Right atrium auricular region (tissue), 2 donors: ENCODE measurements at regions not wholly inside any gene's neighbourhood (a gene's known extent, or its start where the extent isn't known, plus 50 kb on each side); places are given as distances from the start of the nearest gene placed in this dataset.

Experiments used
- DNase-seq: peaks from one replicate; pipeline ENCODE4 v3.0.0-alpha.2; 2019; ENCODE audit warnings: low spot score
- H3K27ac ChIP-seq, 2 donors: fragments of 200-600 bp; sonication (generic); 1 replicate in 1 of 2; 2 replicates in 1 of 2; pipeline ENCODE4 v1.5.1; 2016 to 2019
- H3K27me3 ChIP-seq, 2 donors: fragments of 200-600 bp; sonication (generic); one replicate each; pipeline versions ENCODE4 v1.5.1 to v1.6.0; 2017 to 2019
- H3K36me3 ChIP-seq: fragments of 200-600 bp; sonication (generic); one replicate; pipeline ENCODE4 v1.5.1; 2016
- H3K4me1 ChIP-seq, 2 donors: fragments of 200-600 bp; sonication (generic); one replicate each; pipeline versions ENCODE4 v1.5.1 to v1.6.0; 2017 to 2019
- H3K4me3 ChIP-seq, 2 donors: fragments of 200-600 bp; sonication (generic); 1 replicate in 1 of 2; 2 replicates in 1 of 2; pipeline ENCODE4 v1.5.1; 2017 to 2019; ENCODE audit warnings: mild to moderate bottlenecking in 1 of 2, moderate library complexity in 1 of 2
- H3K9me3 ChIP-seq, 2 donors: fragments of 200-600 bp; sonication (generic); one replicate each; pipeline ENCODE4 v1.5.1; 2019
- TF ChIP-seq, protein P1 (sequence below), 2 donors: fragments of 200-600 bp; sonication (generic); IDR thresholded peaks; one replicate each; pipeline ENCODE4 v1.5.1; 2019; ENCODE audit warnings: antibody characterized with exemption in 2 of 2

GRCh38 chr14:71588576-71589215, 343.5 kb upstream of the RGS6 start:
- no peak overlapping the region for H3K4me3 ChIP-seq
- H3K27ac ChIP-seq = no peak overlapping the region
- no peaks in the 10 kb centered on the region for H3K36me3 ChIP-seq
- H3K4me1 ChIP-seq = peaks cover 0 to 10% of the 10 kb centered on the region in 2 donors
- TF ChIP-seq, protein P1, sequence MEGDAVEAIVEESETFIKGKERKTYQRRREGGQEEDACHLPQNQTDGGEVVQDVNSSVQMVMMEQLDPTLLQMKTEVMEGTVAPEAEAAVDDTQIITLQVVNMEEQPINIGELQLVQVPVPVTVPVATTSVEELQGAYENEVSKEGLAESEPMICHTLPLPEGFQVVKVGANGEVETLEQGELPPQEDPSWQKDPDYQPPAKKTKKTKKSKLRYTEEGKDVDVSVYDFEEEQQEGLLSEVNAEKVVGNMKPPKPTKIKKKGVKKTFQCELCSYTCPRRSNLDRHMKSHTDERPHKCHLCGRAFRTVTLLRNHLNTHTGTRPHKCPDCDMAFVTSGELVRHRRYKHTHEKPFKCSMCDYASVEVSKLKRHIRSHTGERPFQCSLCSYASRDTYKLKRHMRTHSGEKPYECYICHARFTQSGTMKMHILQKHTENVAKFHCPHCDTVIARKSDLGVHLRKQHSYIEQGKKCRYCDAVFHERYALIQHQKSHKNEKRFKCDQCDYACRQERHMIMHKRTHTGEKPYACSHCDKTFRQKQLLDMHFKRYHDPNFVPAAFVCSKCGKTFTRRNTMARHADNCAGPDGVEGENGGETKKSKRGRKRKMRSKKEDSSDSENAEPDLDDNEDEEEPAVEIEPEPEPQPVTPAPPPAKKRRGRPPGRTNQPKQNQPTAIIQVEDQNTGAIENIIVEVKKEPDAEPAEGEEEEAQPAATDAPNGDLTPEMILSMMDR (IDR thresholded peaks at IDR 0.05) = no peak
- H3K27me3 ChIP-seq = no peaks in the 10 kb centered on the region
- no peak for DNase-seq
- H3K9me3 ChIP-seq = no peaks in the 10 kb centered on the region

- DNase-seq = no peak
- no peak overlapping the region for H3K4me3 ChIP-seq
- H3K4me1 ChIP-seq = peaks cover 0 to 10% of the 10 kb centered on the region in 2 donors
- H3K27ac ChIP-seq = no peak overlapping the region
- TF ChIP-seq, protein P1 (IDR thresholded peaks at IDR 0.05) = no peak
- no peaks in the 10 kb centered on the region for H3K36me3 ChIP-seq
- no peaks in the 10 kb centered on the region for H3K27me3 ChIP-seq
- no peaks in the 10 kb centered on the region for H3K9me3 ChIP-seq
Measured at GRCh38 chr14:71589609-71590008, 342.6 kb upstream of the RGS6 start.

GRCh38 chr14:71590131-71590530, 342.1 kb upstream of the RGS6 start:
- TF ChIP-seq, protein P1 (IDR thresholded peaks at IDR 0.05) = no peak
- no peak overlapping the region for H3K4me3 ChIP-seq
- no peak for DNase-seq
- H3K27ac ChIP-seq = no peak overlapping the region
- no peaks in the 10 kb centered on the region for H3K9me3 ChIP-seq
- no peaks in the 10 kb centered on the region for H3K27me3 ChIP-seq
- peaks cover 0 to 10% of the 10 kb centered on the region in 2 donors for H3K4me1 ChIP-seq
- H3K36me3 ChIP-seq = no peaks in the 10 kb centered on the region

GRCh38 chr14:71591231-71591630, 341.0 kb upstream of the RGS6 start:
- Histone ChIP-seq H3K4me1 (peaks cover 0 to 6% of the 10 kb centered on the region in 2 donors), H3K36me3 (no peaks in the 10 kb centered on the region), H3K9me3 (no peaks in the 10 kb centered on the region), H3K27ac (no peak overlapping the region), H3K27me3 (no peaks in the 10 kb centered on the region), H3K4me3 (no peak overlapping the region)
- no peak for DNase-seq
- TF ChIP-seq, protein P1 (IDR thresholded peaks at IDR 0.05) = no peak

GRCh38 chr14:71591929-71592328, 340.3 kb upstream of the RGS6 start:
- H3K27me3 ChIP-seq = no peaks in the 10 kb centered on the region
- TF ChIP-seq, protein P1 (IDR thresholded peaks at IDR 0.05) = no peak
- DNase-seq = no peak
- H3K4me1 ChIP-seq = no peaks in the 10 kb centered on the region
- H3K36me3 ChIP-seq = no peaks in the 10 kb centered on the region
- no peak overlapping the region for H3K27ac ChIP-seq
- no peak overlapping the region for H3K4me3 ChIP-seq
- H3K9me3 ChIP-seq = no peaks in the 10 kb centered on the region

- H3K4me1 ChIP-seq = no peaks in the 10 kb centered on the region
- H3K27ac ChIP-seq = no peak overlapping the region
Measured at GRCh38 chr14:71592361-71592760, 339.9 kb upstream of the RGS6 start.

More at GRCh38 chr14:71592361-71592760, 339.9 kb upstream of the RGS6 start:
- TF ChIP-seq, protein P1 (IDR thresholded peaks at IDR 0.05) = no peak
- Histone ChIP-seq H3K36me3 (no peaks in the 10 kb centered on the region), H3K27me3 (no peaks in the 10 kb centered on the region), H3K9me3 (no peaks in the 10 kb centered on the region), H3K4me3 (no peak overlapping the region)
- no peak for DNase-seq
